B cell (primary cell): ENCODE measurements at regions not wholly inside any gene's neighbourhood (a gene's known extent, or its start where the extent isn't known, plus 50 kb on each side); places are given as distances from the start of the nearest gene placed in this dataset.

Experiments used
- ATAC-seq: fragments of 200-7000 bp; cut with Tn5 transposase; one replicate; pipeline ENCODE4 v1.10.0; 2021; ENCODE audit warnings: low read depth, mild to moderate bottlenecking, moderate number of reproducible peaks, moderate library complexity
- CTCF ChIA-PET: fragments of 350-600 bp; sonication (Branson Sonifier 250); formaldehyde crosslinking; loops from one replicate; lab custom pipeline; 2021; ENCODE audit warnings: antibody characterized with exemption, inconsistent platforms; lab: Charles Lee
- POLR2A ChIA-PET: fragments of 350-600 bp; sonication (Branson Sonifier 250); formaldehyde crosslinking; loops from one replicate; lab custom pipeline; 2021; ENCODE audit warnings: antibody characterized with exemption; lab: Charles Lee
- DNase-seq: peaks from one replicate; pipeline ENCODE4 v3.0.0; 2013
- H2AFZ ChIP-seq: 2 replicates; pipeline ENCODE4 v1.6.1; 2012; ENCODE audit warnings: mild to moderate bottlenecking, low read depth, low read length; ENCODE audit not compliant: insufficient read depth, poor library complexity, severe bottlenecking
- H3K27ac ChIP-seq, 2 donors: 1 replicate in 1 of 2; 2 replicates in 1 of 2; pipeline ENCODE4 v1.5.1; 2012 to 2013; ENCODE audit warnings: low read length in 2 of 2, mild to moderate bottlenecking in 2 of 2, moderate library complexity in 1 of 2
- H3K27me3 ChIP-seq, 4 experiments: fragments of 200-600 bp in 1 of 4; sonication (generic) in 1 of 4; replicated peaks in 1 of 4; 1 replicate in 2 of 4; 2 replicates in 2 of 4; pipeline versions ENCODE4 v1.6.1 to v1.7.0; 2013 to 2016; ENCODE audit warnings: low read length in 3 of 4, mild to moderate bottlenecking in 2 of 4, mixed read lengths in 1 of 4, moderate library complexity in 1 of 4; ENCODE audit not compliant: insufficient read depth in 4 of 4, control insufficient read depth in 3 of 4; ENCODE audit errors: control extremely low read depth in 1 of 4
- H3K36me3 ChIP-seq, 2 experiments: replicated peaks in 1 of 2; 1 replicate in 1 of 2; 2 replicates in 1 of 2; pipeline versions ENCODE4 v1.6.1 to v1.7.1; 2013; ENCODE audit warnings: low read length in 1 of 2; ENCODE audit not compliant: insufficient read depth in 2 of 2, control insufficient read depth in 1 of 2; ENCODE audit errors: control extremely low read depth in 1 of 2, extremely low read depth in 1 of 2
- H3K4me1 ChIP-seq, 2 donors: fragments of 200-600 bp in 1 of 2; sonication (generic) in 1 of 2; 1 replicate in 1 of 2; 2 replicates in 1 of 2; pipeline versions ENCODE4 v1.5.1 to v1.6.1; 2013 to 2017; ENCODE audit warnings: low read length in 2 of 2; ENCODE audit not compliant: control insufficient read depth in 2 of 2, insufficient read depth in 2 of 2
- H3K4me2 ChIP-seq: replicated peaks from 2 replicates; pipeline ENCODE3; 2012; ENCODE audit warnings: mild to moderate bottlenecking, low read depth, low read length; ENCODE audit not compliant: poor library complexity, severe bottlenecking
- H3K4me3 ChIP-seq, 5 experiments: fragments of 200-600 bp in 1 of 5; sonication (generic) in 1 of 5; 1 replicate in 3 of 5; 2 replicates in 2 of 5; pipeline versions ENCODE4 v1.5.1 to v1.7.0; 2011 to 2016; ENCODE audit warnings: low read length in 4 of 5, mild to moderate bottlenecking in 4 of 5, low read depth in 2 of 5, control low read depth in 1 of 5, moderate library complexity in 1 of 5; ENCODE audit not compliant: insufficient read depth in 1 of 5; ENCODE audit errors: control extremely low read depth in 1 of 5, extremely low read depth in 1 of 5
- H3K79me2 ChIP-seq: fragments of 200-600 bp; sonication (generic); one replicate; pipeline ENCODE4 v1.6.0; 2016; ENCODE audit warnings: low read length; ENCODE audit not compliant: control insufficient read depth, insufficient read depth
- H3K9ac ChIP-seq: fragments of 200-600 bp; sonication (generic); 2 replicates; pipeline ENCODE4 v1.6.1; 2017; ENCODE audit warnings: mild to moderate bottlenecking, low read length, moderate library complexity
- H3K9me3 ChIP-seq, 3 donors: one replicate each; pipeline versions ENCODE4 v1.6.1 to v1.7.1; 2013; ENCODE audit warnings: low read length in 2 of 3; ENCODE audit not compliant: control insufficient read depth in 2 of 3, insufficient read depth in 1 of 3; ENCODE audit errors: control extremely low read depth in 1 of 3
- H4K20me1 ChIP-seq: 2 replicates; pipeline ENCODE4 v1.6.0; 2012; ENCODE audit warnings: mild to moderate bottlenecking, low read length; ENCODE audit not compliant: insufficient read depth, control insufficient read depth, poor library complexity, severe bottlenecking
- H3K27ac Mint-ChIP-seq: one replicate; pipeline ENCODE4 v1.8.0; 2021; ENCODE audit warnings: mixed read lengths
- H3K27me3 Mint-ChIP-seq: one replicate; pipeline ENCODE4 v1.8.0; 2021; ENCODE audit warnings: mixed read lengths
- H3K4me1 Mint-ChIP-seq: one replicate; pipeline ENCODE4 v1.8.0; 2021; ENCODE audit warnings: mixed read lengths
- H3K4me3 Mint-ChIP-seq: one replicate; pipeline ENCODE4 v1.8.0; 2021; ENCODE audit warnings: mixed read lengths
- H3K9me3 Mint-ChIP-seq: one replicate; pipeline ENCODE4 v1.8.0; 2022; ENCODE audit warnings: mixed read lengths; ENCODE audit not compliant: insufficient read depth
- CTCF ChIP-seq: fragments of 200-600 bp; IDR thresholded peaks from one replicate; pipeline ENCODE4 v1.8.0; 2022; ENCODE audit warnings: antibody characterized with exemption, mild to moderate bottlenecking
- EZH2 ChIP-seq: IDR thresholded peaks from 2 replicates; pipeline ENCODE4 v1.6.1; 2012; ENCODE audit warnings: borderline replicate concordance, low read depth, mild to moderate bottlenecking, moderate library complexity, low read length; ENCODE audit not compliant: insufficient read depth, poor library complexity, severe bottlenecking
- WGBS: methylation state at CpG from one replicate; pipeline ENCODE4 v1.1.5; 2013; ENCODE audit warnings: missing lambda C conversion rate; ENCODE audit not compliant: insufficient coverage; 5-methylcytosine and 5-hydroxymethylcytosine counted together
- intact Hi-C: fragments of 100-400 bp; cut with micrococcal nuclease; formaldehyde crosslinking; loops from one replicate; pipeline ENCODE4 v1.10.0; 2022

DNA sequence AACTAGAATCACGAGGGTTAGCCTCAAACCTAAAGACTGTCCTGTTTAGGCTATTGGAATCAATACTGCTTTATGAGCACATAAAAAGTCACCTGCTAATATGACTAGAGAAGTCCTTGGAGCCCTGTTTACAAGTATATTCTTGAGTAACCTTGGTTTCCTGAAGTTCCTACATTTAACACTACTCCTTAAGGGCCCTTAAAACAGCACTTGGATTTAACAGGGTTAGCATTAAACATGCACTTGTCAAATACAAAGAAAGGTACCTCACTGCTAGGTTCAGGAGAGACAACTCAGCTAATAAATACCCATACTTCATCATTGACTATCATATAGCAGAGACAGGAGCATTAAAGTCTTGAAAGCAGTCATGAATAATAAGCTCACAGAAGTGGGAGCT is 96.7 kb downstream of the SLC5A7 start:
- Histone ChIP-seq H3K9ac (no peak overlapping the region), H3K4me1 (no peaks in the 10 kb centered on the region), H3K4me2 (no peak overlapping the region), H4K20me1 (no peaks in the 10 kb centered on the region), H3K4me3 (no peak overlapping the region), H2AFZ (no peak overlapping the region), H3K27ac (no peak overlapping the region), H3K9me3 (no peaks in the 10 kb centered on the region), H3K36me3 (no peaks in the 10 kb centered on the region), H3K79me2 (no peaks in the 10 kb centered on the region), H3K27me3 (no peaks in the 10 kb centered on the region)
- ChIA-PET CTCF (no interaction called here), POLR2A (no interaction called here)
- Mint-ChIP-seq H3K4me1 (no peaks in the 10 kb centered on the region), H3K27me3 (no peaks in the 10 kb centered on the region), H3K4me3 (no peak overlapping the region), H3K27ac (no peak overlapping the region), H3K9me3 (no peaks in the 10 kb centered on the region)
- DNase-seq: no peak
- ATAC-seq: no peak
- no peak for TF ChIP-seq EZH2
- TF ChIP-seq CTCF: no peak
- no CpG with 5 or more reads among the region's 1 CpG for WGBS
- intact Hi-C loops: no loop called here

GRCh38 chr2:108084311-108084710 is 98.0 kb downstream of the SLC5A7 start:
- ATAC-seq (no peak), DNase-seq (no peak)
- H3K36me3 ChIP-seq: no peaks in the 10 kb centered on the region
- no peaks in the 10 kb centered on the region for H4K20me1 ChIP-seq
- H3K79me2 ChIP-seq: no peaks in the 10 kb centered on the region
- ChIA-PET POLR2A (no interaction called here), CTCF (no interaction called here)
- H3K4me2 ChIP-seq: no peak overlapping the region
- Mint-ChIP-seq H3K27ac (no peak overlapping the region), H3K4me1 (no peaks in the 10 kb centered on the region), H3K27me3 (no peaks in the 10 kb centered on the region), H3K4me3 (no peak overlapping the region), H3K9me3 (peaks cover 2% of the 10 kb centered on the region)
- TF ChIP-seq EZH2 (no peak), CTCF (no peak)
- no peaks in the 10 kb centered on the region for H3K9me3 ChIP-seq
- H2AFZ ChIP-seq: no peak overlapping the region
- intact Hi-C loops: no loop called here
- H3K27me3 ChIP-seq: no peaks in the 10 kb centered on the region
- H3K4me3 ChIP-seq: no peak overlapping the region
- no peak overlapping the region for H3K27ac ChIP-seq
- no peak overlapping the region for H3K9ac ChIP-seq
- 0% methylated on average over 1 of the region's 3 CpGs for WGBS
- no peaks in the 10 kb centered on the region for H3K4me1 ChIP-seq
